ENCODE measurements at regions not wholly inside any gene's neighbourhood (a gene's known extent, or its start where the extent isn't known, plus 50 kb on each side); places are given as distances from the start of the nearest gene placed in this dataset.
"Not testable (repeated sequence)": the region's sequence is repeated elsewhere in the genome, so short reads cannot be mapped to it uniquely, and the experiment has no call there.

GRCh38 chr4:26053761-26054160 lies 139.7 kb downstream of the SMIM20 start:
- no peak for DNase-seq (ENCODE audit: low read depth in 1 of 2, low spot score in 1 of 2)

DNA sequence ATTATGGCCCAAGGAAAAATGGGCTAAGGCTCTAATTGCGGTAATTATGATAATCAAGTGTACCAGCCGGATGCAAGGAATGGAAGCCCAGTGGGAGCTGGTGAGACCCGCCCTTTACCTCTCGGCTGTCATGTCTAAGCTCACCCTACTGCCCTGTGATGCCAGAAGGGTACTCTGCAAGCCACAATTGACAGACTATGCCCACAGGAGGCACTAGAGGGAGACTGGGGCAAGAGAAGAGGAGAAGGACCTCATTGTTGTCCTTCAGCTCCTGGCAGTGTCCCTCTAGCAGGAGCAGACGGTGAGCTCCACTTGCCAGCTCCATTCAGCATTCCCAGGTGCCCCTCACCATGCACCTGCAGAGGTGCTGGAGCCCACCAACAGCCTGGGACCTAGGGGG lies 141.8 kb downstream of the SMIM20 start:
- DNase-seq (ENCODE audit: low read depth in 1 of 2, low spot score in 1 of 2) = no peak
- Histone ChIP-seq H3K27me3 (ENCODE audit: insufficient read depth, poor library complexity, severe bottlenecking) (no peaks in the 10 kb centered on the region), H3K27ac (replicated peaks) (no peak overlapping the region), H3K4me3 (replicated peaks; ENCODE audit: insufficient read depth, low read length) (no peak overlapping the region)
- TF ChIP-seq, protein P1, sequence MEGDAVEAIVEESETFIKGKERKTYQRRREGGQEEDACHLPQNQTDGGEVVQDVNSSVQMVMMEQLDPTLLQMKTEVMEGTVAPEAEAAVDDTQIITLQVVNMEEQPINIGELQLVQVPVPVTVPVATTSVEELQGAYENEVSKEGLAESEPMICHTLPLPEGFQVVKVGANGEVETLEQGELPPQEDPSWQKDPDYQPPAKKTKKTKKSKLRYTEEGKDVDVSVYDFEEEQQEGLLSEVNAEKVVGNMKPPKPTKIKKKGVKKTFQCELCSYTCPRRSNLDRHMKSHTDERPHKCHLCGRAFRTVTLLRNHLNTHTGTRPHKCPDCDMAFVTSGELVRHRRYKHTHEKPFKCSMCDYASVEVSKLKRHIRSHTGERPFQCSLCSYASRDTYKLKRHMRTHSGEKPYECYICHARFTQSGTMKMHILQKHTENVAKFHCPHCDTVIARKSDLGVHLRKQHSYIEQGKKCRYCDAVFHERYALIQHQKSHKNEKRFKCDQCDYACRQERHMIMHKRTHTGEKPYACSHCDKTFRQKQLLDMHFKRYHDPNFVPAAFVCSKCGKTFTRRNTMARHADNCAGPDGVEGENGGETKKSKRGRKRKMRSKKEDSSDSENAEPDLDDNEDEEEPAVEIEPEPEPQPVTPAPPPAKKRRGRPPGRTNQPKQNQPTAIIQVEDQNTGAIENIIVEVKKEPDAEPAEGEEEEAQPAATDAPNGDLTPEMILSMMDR (IDR thresholded peaks at IDR 0.05; ENCODE audit: insufficient read depth, low read length) = no peak
- TF ChIP-seq SPI1 (IDR thresholded peaks at IDR 0.05; ENCODE audit: borderline replicate concordance, low read depth) = no peak
- no peak for TF ChIP-seq POLR2AphosphoS5 (IDR thresholded peaks at IDR 0.05; ENCODE audit: low read depth)
- TF ChIP-seq GABPA (IDR thresholded peaks at IDR 0.05; ENCODE audit: low read depth) = no peak
- TF ChIP-seq, protein P2, sequence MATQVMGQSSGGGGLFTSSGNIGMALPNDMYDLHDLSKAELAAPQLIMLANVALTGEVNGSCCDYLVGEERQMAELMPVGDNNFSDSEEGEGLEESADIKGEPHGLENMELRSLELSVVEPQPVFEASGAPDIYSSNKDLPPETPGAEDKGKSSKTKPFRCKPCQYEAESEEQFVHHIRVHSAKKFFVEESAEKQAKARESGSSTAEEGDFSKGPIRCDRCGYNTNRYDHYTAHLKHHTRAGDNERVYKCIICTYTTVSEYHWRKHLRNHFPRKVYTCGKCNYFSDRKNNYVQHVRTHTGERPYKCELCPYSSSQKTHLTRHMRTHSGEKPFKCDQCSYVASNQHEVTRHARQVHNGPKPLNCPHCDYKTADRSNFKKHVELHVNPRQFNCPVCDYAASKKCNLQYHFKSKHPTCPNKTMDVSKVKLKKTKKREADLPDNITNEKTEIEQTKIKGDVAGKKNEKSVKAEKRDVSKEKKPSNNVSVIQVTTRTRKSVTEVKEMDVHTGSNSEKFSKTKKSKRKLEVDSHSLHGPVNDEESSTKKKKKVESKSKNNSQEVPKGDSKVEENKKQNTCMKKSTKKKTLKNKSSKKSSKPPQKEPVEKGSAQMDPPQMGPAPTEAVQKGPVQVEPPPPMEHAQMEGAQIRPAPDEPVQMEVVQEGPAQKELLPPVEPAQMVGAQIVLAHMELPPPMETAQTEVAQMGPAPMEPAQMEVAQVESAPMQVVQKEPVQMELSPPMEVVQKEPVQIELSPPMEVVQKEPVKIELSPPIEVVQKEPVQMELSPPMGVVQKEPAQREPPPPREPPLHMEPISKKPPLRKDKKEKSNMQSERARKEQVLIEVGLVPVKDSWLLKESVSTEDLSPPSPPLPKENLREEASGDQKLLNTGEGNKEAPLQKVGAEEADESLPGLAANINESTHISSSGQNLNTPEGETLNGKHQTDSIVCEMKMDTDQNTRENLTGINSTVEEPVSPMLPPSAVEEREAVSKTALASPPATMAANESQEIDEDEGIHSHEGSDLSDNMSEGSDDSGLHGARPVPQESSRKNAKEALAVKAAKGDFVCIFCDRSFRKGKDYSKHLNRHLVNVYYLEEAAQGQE (IDR thresholded peaks at IDR 0.05; ENCODE audit: insufficient replicate concordance, low read depth) = no peak

More at GRCh38 chr4:26053761-26054160, 139.7 kb downstream of the SMIM20 start:
- no peak for TF ChIP-seq SPI1 (IDR thresholded peaks at IDR 0.05; ENCODE audit: borderline replicate concordance, low read depth)
- TF ChIP-seq, protein P2 (IDR thresholded peaks at IDR 0.05; ENCODE audit: insufficient replicate concordance, low read depth) = no peak
- TF ChIP-seq, protein P1 (IDR thresholded peaks at IDR 0.05; ENCODE audit: insufficient read depth, low read length) = no peak
- TF ChIP-seq POLR2AphosphoS5 (IDR thresholded peaks at IDR 0.05; ENCODE audit: low read depth) = no peak
- TF ChIP-seq GABPA (IDR thresholded peaks at IDR 0.05; ENCODE audit: low read depth) = no peak
- Histone ChIP-seq H3K27ac (replicated peaks) (no peak overlapping the region), H3K4me3 (replicated peaks; ENCODE audit: insufficient read depth, low read length) (no peak overlapping the region), H3K27me3 (ENCODE audit: insufficient read depth, poor library complexity, severe bottlenecking) (no peaks in the 10 kb centered on the region)

DNA sequence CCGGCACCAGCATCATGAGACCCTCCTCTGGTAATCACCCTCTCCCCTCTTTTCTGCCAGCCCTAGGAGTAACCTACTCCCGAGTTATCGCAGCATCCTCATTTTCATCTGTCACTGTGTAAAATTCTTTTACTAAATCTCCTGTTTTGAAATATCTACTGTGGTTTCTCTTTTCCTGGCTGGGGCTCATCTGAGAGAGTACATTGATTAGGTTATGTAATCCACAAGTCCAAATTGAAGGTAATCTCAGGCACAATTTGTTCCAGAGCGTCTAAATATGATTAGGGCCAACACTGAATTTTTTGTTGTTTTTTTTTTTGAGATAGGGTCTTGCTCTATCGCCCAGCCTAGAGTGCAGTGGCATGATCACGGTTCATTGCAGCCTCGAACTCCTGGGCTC lies 142.4 kb downstream of the SMIM20 start:
- TF ChIP-seq, protein P1 (IDR thresholded peaks at IDR 0.05; ENCODE audit: insufficient read depth, low read length) = no peak
- TF ChIP-seq SPI1 (IDR thresholded peaks at IDR 0.05; ENCODE audit: borderline replicate concordance, low read depth) (no peak), POLR2AphosphoS5 (IDR thresholded peaks at IDR 0.05; ENCODE audit: low read depth) (no peak)
- TF ChIP-seq, protein P2 (IDR thresholded peaks at IDR 0.05; ENCODE audit: insufficient replicate concordance, low read depth) = no peak
- no peak overlapping the region for H3K27ac ChIP-seq (replicated peaks)
- no peak overlapping the region for H3K4me3 ChIP-seq (replicated peaks; ENCODE audit: insufficient read depth, low read length)
- H3K27me3 ChIP-seq (ENCODE audit: insufficient read depth, poor library complexity, severe bottlenecking) = no peaks in the 10 kb centered on the region
- DNase-seq (ENCODE audit: low read depth in 1 of 2, low spot score in 1 of 2) = no peak

- H3K27ac ChIP-seq (replicated peaks); H3K4me3 ChIP-seq (replicated peaks; ENCODE audit: insufficient read depth, low read length); H3K27me3 ChIP-seq (ENCODE audit: insufficient read depth, poor library complexity, severe bottlenecking); DNase-seq (ENCODE audit: low read depth in 1 of 2, low spot score in 1 of 2): not testable (repeated sequence)
Measured at GRCh38 chr4:26057839-26058238, 143.8 kb downstream of the SMIM20 start.

All from HL-60 (cell line).